ENCODE measurements at regions not wholly inside any gene's neighbourhood (a gene's known extent, or its start where the extent isn't known, plus 50 kb on each side); places are given as distances from the start of the nearest gene placed in this dataset.

DNA sequence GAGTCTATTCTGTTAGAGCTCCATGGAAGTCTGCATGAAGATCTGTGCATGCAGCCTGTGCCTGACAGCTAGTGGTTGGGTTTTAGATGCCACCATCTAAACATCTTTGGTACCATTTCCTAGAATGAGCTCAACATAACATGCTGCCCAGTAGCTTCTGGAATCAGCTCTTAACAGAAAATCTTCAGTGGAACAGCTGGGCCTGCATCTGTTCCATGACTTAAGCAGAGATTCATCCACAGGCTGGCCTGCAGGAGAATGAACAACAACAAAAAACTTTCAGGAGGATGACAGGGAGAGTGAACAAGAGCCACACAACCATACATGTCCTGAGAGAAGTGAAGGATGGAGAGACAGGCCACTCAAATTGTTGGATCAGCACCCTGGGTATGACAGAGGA, 316.6 kb downstream of the RDH14 start:
- no peak for DNase-seq

DNA sequence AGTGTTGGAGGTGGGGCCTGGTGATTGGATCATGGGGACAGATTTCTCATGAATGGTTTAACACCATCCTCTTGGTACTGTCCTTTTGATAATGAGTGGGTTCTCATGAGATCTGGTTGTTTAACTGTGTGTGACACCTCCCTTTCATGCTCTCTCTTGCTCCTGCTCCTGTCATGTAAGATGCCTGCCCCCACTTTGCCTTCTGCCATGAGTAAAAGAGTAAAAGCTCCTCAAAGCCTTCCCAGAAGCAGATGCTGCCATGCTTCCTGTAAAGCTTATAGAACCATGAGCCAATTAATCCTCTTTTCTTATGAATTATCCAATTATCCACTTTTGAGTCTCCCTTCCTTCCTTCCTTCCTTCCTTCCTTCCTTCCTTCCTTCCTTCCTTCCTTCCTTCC, 317.7 kb downstream of the RDH14 start:
- no peak for DNase-seq

DNA sequence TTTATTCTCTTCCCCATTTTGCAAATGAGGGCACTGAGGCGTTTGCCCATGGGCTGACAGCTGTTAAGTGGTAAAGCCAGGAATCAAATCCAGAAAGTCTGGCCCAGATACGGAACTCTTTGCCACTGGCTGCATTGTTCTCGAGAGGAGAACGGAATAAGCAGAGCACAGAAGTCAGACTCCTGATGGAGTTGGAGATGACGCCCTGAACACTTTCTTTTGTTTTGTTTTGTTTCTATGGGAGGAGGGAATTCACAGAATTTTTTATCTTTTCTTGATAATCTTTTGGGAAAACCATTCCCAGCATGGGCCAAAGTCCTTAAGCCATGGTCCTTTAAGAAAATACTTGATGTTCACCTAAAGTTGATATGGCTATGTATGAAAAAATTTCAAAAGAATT, 322.2 kb downstream of the RDH14 start:
- DNase-seq, result no peak

DNA sequence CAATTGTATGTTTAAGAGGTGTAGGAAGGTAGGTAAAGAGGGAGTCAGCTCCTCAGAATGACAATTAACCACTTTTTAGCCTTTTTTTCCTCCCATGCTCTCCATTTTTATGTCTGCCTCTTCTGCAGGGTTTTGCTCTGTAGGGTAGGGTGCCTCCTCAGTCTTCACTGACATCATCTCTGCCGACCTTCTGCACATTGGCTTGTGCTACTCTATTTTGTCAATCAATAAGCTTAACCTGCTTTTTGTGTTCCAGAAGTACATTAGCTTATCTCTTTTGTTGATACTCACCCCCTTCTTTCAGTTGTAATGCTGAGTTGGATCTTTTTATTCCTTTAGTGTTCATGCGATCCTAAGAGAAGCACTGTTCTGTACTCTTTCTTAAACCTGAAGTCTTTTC, 323.2 kb downstream of the RDH14 start:
- no peak for DNase-seq

DNA sequence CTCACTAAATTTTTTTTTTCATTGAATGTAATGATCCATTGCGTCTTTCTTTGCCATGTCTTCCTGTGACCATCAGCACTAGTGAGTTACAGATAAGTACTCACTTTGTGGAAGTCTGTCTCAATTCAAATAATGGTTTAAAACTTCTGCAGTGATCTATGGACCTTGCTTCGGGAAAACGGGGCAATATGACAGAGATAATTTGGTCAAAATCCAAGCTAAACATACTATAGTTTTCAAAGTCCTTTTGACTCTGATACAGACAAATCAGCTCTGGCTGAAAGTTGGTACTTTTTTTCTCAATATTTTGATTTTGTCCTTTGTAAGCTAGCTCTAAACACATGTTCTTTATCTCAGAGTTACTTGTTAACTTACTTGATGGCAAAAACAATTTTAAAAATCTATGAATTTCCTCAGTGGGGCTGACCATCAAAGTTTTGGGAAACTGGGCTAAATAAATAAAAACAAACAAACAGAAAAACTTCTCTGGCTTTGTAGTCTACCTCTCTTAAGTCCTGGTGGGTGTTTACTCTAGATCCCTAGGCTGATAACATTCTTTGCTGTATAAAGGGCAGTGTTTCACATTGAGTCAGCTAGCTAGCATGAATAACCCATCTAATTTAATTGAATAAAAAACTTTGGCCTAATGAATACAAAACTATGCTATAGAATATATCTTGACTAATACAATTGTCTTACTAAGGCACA, 327.6 kb downstream of the RDH14 start:
- no peak for DNase-seq

DNA sequence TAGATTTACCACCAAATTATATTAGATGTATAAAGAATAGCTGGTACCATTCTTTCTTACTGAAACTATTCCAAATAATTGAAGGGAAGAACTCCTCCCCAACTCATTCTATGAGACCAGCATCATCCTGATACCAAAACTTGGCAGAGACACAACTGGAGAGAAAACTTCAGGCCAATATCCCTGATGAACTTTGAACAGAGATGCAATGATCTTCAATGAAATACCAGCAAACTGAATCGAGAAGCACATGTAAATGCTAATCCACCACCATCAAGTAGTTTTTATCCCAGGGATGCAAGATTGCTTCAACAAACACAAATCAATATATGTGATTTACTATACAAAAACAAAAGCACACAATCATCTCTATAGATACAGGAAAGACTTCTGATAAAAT, 329.8 kb downstream of the RDH14 start:
- DNase-seq, result no peak

DNA sequence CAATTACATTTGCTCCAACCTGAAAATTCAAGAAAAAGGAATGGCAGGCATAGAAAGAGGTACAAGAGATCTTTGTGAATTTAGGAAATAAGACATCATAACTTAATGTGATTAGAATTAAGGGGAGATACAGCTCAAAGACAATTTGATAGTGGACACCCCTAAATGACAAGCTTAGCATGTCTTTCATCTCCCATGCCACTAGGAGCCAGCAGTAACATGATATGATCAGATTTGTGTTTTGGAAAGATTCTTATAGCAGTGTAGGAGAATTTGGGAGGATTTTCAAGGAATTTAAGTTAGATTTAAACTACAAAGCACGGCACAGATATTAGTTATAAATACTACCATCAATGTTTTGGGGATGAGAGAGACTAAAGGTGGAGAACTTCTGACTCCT, 340.8 kb downstream of the RDH14 start:
- DNase-seq, result no peak

DNA sequence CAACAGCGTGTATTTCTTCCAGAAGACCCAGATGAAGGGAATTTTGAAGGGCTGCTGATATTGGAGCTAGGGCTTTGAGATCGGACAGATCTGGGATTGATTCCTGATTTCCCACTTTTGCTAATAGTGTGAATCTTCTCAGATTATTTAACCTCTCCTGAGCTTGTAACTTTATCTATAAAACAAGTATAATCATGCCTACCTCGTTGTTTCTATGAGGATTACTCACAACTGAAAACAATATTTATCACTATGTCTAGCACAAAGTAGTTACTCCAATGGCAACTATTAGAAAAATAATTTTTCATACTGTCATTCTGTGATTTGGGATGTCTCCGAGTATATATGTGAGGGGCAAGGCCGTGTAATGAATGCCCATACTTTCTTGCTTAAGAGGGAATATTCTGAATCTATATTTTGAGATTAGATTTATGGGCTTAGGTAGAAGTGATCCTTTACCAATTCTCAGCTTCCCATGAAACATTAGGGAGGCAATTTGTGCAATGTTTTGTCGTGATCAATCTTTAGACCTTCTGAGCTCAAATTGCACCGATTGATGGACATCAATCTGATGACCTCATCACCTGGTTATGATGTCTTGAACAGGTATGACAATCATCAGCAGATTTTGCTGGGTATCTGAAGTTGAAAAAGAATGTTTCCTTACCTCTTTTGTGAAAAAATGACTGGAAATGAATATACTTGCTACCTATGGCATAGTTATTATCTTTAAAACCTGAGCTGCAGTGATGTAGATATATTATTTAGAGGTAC, 339.9 kb downstream of the KCNS3 start:
- no peak for DNase-seq

DNA sequence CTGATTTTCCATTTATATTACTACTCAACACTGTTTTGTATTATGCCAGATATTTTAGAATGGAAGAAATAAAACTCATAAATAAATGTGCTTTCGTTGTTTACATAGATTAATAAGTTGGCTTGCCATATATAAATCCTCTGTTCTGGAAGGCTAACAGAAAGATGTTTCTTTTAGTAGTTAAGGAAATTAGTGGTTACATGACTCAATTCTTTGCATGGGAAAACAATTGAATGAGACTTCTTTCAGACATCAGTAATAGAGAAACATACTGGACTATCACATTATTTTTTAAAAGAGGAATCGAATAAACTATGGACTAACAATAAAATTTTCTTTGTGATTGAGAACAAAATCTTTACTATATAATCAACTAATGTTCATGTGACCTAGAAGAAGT, 336.5 kb downstream of the KCNS3 start:
- DNase-seq, result no peak

DNA sequence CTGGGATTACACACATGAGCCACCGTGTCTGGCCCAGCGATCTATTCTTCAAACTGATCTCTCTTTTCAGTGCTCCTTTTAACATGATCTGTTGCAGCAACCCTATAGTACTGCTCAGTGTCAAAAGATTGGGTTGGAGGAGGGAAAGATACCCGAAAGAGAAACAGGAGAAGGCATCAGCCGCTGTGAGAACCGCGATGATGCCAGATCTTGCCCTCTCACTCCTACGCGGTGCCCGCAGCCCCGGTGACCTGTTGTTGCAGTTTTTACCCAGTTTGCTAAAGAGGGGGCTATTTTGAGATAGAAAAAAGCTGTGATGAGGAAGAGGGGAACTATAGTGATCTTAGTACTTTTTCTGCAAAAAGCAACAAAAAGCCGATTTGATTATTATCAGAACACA, 335.5 kb downstream of the KCNS3 start:
- no peak for DNase-seq

DNA sequence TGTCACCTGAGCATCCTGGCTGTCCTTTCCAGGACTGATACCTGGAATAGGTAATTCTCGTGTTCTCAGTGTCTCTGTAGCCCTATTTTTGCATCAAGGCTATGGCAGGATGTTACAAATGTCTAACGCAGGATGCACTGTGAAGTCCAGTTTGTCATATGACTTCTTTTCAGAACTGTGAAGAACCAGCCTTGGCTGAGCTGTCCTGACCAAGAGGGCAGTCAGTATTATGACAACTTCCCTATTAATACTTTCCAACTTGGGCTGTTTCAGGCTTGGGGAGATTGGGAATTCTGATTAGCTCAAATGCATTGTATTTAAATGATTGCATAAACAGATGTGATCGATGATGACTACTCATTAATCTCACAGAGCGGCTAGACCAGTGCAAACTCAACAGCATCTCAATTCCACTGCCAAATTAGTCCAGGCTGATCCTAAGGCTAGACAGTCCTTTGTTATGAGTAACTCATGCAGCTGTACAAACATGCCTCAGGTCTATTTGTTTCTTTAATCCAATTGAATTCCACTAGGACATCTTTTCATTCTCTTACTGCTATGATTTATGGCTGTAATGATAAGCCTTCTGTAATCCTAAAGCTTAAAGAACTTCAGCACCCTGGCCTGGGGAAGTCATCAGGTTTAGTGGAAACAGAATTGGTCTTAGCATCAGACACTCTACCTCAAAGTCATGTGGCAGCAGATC, 331.6 kb downstream of the KCNS3 start:
- DNase-seq, result no peak

DNA sequence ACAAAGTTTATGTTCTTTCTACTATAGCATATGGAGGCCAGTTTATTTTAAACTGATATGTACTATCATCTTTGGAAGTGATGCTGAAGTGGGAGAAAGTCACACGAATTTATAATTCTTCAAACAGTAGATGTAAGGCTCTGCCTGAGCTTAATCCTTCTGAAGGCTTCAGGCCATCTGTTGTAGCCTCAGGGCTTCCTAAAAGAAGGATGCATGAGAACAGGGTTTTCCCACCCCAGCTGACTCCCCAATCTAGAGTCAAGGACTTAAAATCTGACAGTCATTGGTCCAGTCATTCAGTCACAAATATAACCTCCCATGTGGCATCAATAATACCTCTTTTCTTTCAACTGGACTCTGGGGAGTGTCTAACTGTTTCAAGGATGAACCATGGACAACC, 330.5 kb downstream of the KCNS3 start:
- DNase-seq, result no peak

DNA sequence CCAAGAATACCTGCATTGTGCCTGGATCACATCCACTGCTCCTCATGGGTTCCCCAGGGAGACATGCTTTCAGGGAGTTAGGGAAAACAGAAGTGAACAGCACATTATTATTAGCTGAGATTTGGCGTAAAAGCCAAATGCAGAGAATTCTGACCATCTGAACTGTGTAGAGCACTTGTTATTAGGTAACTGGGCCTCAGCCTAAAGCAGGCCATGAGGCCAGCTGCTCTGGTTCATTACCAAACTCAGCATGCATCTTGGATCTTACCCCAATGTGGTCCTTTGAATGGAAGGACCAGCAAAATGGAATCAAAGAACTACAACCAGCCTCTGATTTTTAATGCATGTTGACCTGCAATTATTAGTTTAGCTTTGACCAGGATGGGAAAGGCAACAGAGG, 322.3 kb downstream of the KCNS3 start:
- DNase-seq, result no peak

DNA sequence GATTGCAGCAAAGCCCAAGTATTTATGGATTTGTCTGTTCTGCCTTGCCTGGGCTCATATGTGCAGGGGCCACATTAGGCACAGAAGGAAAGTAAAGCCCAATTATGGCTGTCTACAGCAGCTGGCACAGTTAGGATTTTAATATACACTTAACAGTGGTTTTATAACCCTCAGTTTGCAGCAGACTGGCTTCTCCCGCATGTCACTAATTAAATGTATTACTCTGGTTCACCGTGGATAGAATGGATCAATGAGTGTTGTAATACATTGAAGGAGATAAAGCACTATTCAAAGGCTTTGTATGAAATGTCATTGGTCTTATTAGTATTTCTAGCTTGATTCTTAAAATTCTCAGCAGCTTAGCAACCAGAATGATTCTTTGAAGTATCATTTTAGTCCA, 320.2 kb downstream of the KCNS3 start:
- no peak for DNase-seq

DNA sequence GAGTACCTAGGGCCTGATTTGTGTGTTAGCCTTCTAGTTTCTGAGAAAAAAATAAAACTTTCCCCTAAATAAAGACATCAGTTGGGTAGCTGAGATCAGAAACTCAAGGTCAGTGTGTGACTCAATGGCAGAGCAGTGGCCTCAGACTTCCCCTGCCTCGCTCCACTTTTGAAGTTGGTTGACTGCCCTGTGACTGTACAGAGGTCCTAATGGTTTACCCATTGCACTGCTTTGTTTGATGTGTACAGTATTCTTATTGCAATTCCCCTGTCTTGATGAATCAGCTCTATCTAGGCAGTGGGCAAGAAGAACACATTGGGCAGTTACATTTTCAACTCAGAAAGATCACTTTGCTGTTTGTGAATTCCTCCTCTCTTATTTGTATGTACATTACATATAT, 315.7 kb downstream of the KCNS3 start:
- no peak for DNase-seq

DNA sequence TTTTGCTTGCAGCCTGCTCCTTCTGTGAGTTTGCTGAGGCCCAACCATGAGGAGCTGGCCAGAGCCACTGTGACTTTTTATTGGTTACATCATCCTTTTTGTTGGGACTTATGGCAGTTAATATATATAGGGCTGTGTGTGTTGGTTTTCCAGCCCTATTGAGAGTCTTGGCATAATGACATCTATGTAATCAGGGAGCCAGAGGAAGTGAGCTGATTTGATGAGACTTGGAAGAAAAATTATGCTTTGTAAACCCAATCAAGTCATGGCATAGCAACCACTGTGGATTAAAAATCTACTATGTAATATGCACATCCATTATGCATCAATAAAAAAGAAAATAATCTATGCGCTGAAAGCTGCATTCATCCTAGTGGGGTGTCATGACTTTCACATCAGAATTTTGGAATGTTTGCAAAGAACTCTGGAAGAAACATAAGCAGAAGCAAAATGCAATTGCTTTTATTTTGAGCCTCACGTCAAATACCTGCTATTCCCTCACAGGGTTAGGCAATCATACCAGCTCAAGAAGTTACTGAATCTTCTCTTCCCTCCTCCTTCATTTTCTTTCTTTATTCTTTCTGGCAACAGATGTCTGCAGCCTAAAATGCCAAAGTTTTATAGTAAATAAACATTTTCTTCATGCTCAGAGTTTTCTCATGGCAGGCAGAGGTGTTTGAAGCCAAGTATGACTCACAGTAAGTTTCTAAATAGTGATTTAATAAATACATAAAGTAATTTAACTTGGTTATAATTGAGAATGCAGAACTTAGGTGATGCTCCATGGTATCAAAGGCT, 308.5 kb downstream of the KCNS3 start:
- DNase-seq, result no peak

DNA sequence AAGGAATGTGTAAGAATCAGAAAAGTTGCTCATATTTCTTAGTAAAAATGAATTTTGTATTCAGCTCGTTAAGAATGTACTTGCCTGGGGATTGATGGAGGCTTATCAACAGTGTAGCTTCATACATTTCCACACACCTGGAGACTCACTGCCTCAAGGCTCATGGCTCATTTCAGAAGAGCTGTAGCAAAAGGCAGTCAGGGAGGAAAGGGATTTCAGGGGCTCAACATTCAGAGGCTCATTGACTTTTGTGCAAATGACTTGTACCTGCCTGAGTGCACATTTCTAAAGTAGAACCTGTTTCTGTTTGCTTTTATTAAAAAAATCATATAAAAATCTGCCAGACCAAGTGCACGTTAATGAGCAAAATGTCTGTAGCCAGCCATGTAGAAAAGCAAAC, 304.4 kb downstream of the KCNS3 start:
- no peak for DNase-seq

DNA sequence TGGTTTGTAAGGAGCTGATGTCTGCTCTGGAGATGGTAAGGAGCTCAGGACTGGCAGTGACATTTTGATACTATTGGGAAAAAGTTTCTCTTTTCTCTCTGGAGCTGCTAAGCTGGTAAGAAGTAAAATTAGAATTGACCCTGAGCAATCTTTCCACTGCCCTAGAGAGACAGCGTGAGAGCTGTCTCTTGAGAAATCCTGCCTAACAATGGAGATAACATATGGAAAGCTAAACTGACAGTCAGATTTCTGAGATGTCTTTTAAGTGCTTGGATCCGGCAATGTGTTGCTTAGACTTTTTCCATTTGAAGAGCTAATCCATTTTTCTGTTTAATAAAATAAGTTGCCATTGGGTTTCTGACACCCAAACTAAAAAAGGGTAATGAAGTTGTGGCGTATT, 302.4 kb downstream of the KCNS3 start:
- no peak for DNase-seq

DNA sequence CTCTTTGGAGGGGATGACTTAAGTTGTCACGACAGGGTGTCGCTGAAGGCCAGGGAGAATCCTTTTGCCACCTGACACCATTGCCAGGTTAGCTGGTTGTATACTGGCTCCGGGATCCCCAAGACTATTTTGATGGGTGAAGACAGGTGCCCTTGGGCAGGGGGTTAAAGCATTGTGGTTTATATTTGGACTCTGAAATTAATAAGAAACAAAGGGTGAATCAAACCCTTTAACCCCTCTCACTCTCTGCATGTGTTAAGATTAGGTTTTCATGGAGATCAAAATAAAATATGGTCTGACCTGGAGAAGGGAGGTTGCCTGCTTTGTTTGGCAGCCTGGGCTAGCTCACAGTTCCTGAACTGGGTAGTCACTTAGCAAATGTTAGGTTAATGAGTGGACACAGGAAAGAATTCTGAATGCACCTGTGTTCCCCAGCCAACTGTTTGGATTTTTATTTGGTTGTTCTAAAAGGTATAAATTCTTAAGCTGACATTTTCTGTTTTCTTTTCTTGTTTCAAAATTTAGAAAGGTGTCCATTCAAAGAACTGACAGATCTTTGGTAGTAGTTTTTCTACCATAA, 301.7 kb downstream of the KCNS3 start:
- DNase-seq, result no peak

DNA sequence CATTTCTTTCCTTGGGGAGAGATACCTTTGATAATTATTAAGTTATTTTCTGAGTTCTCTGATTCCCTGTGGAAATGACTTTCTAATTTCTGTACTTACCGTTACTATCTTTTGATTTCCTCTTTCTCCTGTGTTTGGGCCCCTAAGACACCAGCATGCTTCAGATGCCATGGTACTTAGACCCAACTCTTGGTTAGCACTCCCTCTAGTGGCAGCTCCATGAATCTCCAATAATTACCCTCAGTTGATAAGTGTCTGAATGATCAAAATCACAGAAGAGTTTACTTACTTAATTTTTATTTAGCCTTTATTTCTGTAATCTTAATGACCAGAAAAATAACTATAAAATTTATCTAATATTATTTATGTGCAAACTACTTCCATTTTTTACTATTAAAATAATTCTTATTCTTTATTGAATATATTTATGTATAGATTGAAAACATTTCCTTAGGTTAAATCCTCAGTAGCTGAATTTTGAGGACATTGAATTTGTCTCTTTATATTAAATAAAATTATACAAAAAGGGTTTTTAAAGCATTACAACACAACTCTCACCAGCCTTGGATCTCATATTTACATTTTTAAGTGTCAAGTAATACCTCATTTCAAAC, 300.4 kb downstream of the KCNS3 start:
- DNase-seq, result peak; percentile 37

DNA sequence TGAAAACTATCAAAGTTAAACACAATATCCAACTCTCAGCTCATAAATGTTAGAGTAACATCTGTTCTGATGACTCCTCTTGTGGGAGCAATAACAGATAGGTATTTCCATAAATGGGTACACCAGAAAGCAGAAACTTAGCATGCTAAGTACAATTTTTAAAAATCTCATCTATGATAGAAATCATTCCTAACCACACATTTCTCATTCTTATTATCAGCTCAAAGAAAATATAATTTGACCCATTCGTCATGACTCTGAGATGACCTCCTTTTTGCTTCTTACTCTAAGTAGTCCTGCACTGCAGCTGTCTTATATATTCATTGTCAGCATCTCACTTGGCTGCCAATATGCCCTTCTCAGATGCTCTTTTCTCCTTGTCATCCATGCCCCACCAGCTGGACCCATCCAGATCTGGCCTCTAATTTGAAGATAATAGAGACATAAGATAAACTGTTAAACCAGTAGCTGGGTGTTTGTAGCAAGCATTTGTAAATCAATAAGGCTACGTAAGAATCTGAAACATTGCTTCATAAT, 298.3 kb downstream of the KCNS3 start:
- DNase-seq, result no peak

DNA sequence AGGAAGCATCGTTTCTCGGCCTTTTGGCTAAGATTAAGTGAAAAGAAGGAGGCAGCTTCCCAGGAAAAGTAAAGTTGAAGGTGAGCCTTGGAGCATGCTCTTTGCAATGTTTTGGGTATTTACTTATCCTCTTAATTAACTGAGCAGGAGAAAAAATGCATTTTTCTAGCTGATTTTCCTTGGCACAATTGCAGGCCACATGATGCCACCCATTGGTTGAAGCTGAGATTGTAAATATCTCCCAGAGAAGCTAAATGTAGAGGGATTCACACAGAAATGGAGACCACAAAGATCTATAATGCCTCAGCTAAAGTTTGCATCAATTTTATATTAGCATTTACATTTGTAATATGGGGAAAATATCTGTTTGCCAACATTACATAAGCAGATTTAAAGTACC, 294.1 kb downstream of the KCNS3 start:
- DNase-seq, result no peak

Data from midbrain (tissue), 1 donor.